ENCODE measurements at regions not wholly inside any gene's neighbourhood (a gene's known extent, or its start where the extent isn't known, plus 50 kb on each side); places are given as distances from the start of the nearest gene placed in this dataset.
"Not testable (repeated sequence)": the region's sequence is repeated elsewhere in the genome, so short reads cannot be mapped to it uniquely, and the experiment has no call there.

- no peak for DNase-seq (ENCODE audit: low read depth)
- no peak overlapping the region for H3K4me3 ChIP-seq (ENCODE audit: low read length)
- no peak for TF ChIP-seq CTCF (conservative IDR thresholded peaks at IDR 0.05; ENCODE audit: low read depth, low read length)
These were observed 63.0 kb downstream of the HLX start for GRCh38 chr1:220942278-220942677.

GRCh38 chr1:220942914-220943313, 63.7 kb downstream of the HLX start:
- H3K4me3 ChIP-seq (ENCODE audit: low read length); DNase-seq (ENCODE audit: low read depth): not testable (repeated sequence)

GRCh38 chr1:220943319-220943996, 64.2 kb downstream of the HLX start:
- no peak overlapping the region for H3K4me3 ChIP-seq (ENCODE audit: low read length)
- no peak for DNase-seq (ENCODE audit: low read depth)
- no peak for TF ChIP-seq CTCF (conservative IDR thresholded peaks at IDR 0.05; ENCODE audit: low read depth, low read length)

GRCh38 chr1:220950576-220950975, 71.3 kb downstream of the HLX start:
- no peak for DNase-seq (ENCODE audit: low read depth)
- no peak for TF ChIP-seq CTCF (conservative IDR thresholded peaks at IDR 0.05; ENCODE audit: low read depth, low read length)
- no peak overlapping the region for H3K4me3 ChIP-seq (ENCODE audit: low read length)

GRCh38 chr1:220952961-220953643, 73.9 kb downstream of the HLX start:
- no peak overlapping the region for H3K4me3 ChIP-seq (ENCODE audit: low read length)
- no peak for TF ChIP-seq CTCF (conservative IDR thresholded peaks at IDR 0.05; ENCODE audit: low read depth, low read length)
- DNase-seq (ENCODE audit: low read depth): no peak

- H3K4me3 ChIP-seq (ENCODE audit: low read length): no peak overlapping the region
- TF ChIP-seq CTCF (conservative IDR thresholded peaks at IDR 0.05; ENCODE audit: low read depth, low read length): no peak
- DNase-seq (ENCODE audit: low read depth): no peak
These were observed 75.3 kb downstream of the HLX start for GRCh38 chr1:220954321-220955075.

GRCh38 chr1:220955116-220955515, 75.9 kb downstream of the HLX start:
- no peak for DNase-seq (ENCODE audit: low read depth)
- H3K4me3 ChIP-seq (ENCODE audit: low read length): no peak overlapping the region
- TF ChIP-seq CTCF (conservative IDR thresholded peaks at IDR 0.05; ENCODE audit: low read depth, low read length): no peak

All from retinal pigment epithelial cell (primary cell).